ENCODE measurements at regions not wholly inside any gene's neighbourhood (a gene's known extent, or its start where the extent isn't known, plus 50 kb on each side); places are given as distances from the start of the nearest gene placed in this dataset.

DNA sequence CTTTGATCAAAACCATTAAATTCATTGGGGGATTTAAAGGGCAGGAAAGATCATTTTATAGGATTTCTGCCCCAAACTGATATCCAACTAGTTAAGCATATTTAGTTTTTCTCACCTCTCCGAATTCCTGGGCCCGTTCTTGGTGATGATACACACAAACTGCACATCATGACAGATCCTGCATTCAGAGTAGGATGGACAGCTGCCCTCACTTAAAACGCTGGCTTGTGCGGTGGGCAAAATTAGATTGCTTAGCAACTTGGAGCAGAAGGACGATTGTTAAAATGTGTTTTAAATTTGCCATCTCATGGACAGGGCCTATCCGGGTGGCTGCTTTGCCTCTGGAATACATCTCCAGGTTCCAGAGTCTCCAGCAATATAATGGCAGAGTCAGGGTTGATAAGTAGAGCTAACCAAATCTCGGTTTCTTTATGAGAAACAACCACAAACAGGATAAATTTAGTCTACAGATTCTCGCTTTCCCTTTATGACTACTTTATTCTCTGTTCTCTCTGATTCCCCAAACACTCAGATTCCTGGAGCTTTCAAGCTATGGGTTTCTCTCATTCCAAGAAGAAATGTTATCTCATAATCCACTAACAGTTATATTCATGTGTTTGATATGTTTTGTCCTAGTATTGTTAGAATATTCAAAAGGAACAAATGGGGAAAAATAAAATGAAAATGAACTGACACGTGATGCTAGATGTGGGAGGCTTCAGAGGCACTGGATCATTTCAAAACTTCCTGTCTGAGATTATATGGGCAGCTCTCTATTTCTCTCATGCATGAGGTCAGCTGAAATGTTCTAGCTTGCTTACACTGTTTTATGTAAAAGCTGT is 1014.1 kb upstream of the SEMA6D start:
- no peak overlapping the region for H3K27ac Mint-ChIP-seq
- peaks cover 4 to 5% of the 10 kb centered on the region in 2 experiments for H3K9me3 ChIP-seq (ENCODE audit: control insufficient read depth in 1 of 2, insufficient read depth in 1 of 2, low read length in 2 of 2)
- CTCF ChIA-PET: no interaction called here
- no peaks in the 10 kb centered on the region for H3K4me1 Mint-ChIP-seq (ENCODE audit: low read depth)
- no peak for DNase-seq
- H3K9me3 Mint-ChIP-seq: peaks cover 13% of the 10 kb centered on the region
- ATAC-seq (ENCODE audit: poor library complexity): no peak
- no peaks in the 10 kb centered on the region for H3K4me1 ChIP-seq (ENCODE audit: insufficient read depth, low read length)
- POLR2A ChIA-PET: no interaction called here
- no peaks in the 10 kb centered on the region for H3K27me3 ChIP-seq (ENCODE audit: control insufficient read depth in 1 of 2, insufficient read depth in 2 of 2, low read length in 2 of 2)
- no peak overlapping the region for H3K4me3 Mint-ChIP-seq
- H3K27me3 Mint-ChIP-seq: no peaks in the 10 kb centered on the region
- H3K4me3 ChIP-seq (ENCODE audit: low read length): no peak overlapping the region
- H3K27ac ChIP-seq (ENCODE audit: low read depth in 1 of 2, low read length in 2 of 2): no peak overlapping the region
- no peaks in the 10 kb centered on the region for H3K36me3 Mint-ChIP-seq (ENCODE audit: low read depth)
- intact Hi-C loops (cut with DNase I, micrococcal nuclease): no loop called here
- TF ChIP-seq, protein P1, sequence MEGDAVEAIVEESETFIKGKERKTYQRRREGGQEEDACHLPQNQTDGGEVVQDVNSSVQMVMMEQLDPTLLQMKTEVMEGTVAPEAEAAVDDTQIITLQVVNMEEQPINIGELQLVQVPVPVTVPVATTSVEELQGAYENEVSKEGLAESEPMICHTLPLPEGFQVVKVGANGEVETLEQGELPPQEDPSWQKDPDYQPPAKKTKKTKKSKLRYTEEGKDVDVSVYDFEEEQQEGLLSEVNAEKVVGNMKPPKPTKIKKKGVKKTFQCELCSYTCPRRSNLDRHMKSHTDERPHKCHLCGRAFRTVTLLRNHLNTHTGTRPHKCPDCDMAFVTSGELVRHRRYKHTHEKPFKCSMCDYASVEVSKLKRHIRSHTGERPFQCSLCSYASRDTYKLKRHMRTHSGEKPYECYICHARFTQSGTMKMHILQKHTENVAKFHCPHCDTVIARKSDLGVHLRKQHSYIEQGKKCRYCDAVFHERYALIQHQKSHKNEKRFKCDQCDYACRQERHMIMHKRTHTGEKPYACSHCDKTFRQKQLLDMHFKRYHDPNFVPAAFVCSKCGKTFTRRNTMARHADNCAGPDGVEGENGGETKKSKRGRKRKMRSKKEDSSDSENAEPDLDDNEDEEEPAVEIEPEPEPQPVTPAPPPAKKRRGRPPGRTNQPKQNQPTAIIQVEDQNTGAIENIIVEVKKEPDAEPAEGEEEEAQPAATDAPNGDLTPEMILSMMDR (IDR thresholded peaks at IDR 0.05): no peak
- H3K36me3 ChIP-seq (ENCODE audit: insufficient read depth, low read length): no peaks in the 10 kb centered on the region

DNA sequence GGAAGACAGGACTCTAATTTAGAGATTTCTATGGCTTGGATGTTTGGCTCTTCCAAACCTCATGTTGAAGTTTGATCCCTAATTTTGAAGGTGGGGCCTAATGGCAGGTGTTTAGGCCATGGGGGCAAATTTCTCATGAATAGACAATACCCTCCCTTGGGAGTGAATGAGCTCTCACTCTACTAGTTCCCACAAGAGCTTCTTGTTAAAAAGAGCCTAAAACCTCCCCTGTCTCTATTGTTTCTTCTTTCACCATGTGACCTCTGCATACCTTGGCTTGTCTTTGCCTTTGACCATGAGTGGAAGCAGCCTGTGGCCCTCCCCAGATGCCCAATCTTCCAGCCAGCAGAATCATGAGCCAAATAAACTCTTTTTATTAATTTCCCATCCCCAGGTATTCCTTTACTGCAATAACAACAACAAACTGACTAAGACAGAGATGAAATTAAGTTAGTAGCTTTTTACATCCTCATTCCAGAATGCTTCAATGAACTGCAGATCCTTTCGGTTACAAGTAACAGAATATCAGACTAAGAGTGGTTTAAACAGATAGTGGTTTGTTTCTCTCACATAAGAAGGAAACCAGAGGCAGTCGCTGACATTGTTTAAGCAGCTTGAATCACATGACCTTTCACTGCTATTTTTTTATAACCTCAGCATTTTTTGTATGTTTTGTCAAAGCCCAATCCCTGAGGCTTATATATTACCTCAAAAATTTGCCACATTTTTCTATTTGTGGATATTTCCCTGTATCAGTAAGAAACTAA is 1013.3 kb upstream of the SEMA6D start:
- H3K27me3 ChIP-seq (ENCODE audit: control insufficient read depth in 1 of 2, insufficient read depth in 2 of 2, low read length in 2 of 2): no peaks in the 10 kb centered on the region
- ATAC-seq (ENCODE audit: poor library complexity) (no peak), DNase-seq (no peak)
- no peaks in the 10 kb centered on the region for H3K36me3 Mint-ChIP-seq (ENCODE audit: low read depth)
- intact Hi-C loops (cut with DNase I, micrococcal nuclease): no loop called here
- peaks cover 4 to 5% of the 10 kb centered on the region in 2 experiments for H3K9me3 ChIP-seq (ENCODE audit: control insufficient read depth in 1 of 2, insufficient read depth in 1 of 2, low read length in 2 of 2)
- no peak overlapping the region for H3K4me3 ChIP-seq (ENCODE audit: low read length)
- no peak overlapping the region for H3K27ac ChIP-seq (ENCODE audit: low read depth in 1 of 2, low read length in 2 of 2)
- H3K4me3 Mint-ChIP-seq: no peak overlapping the region
- ChIA-PET POLR2A (no interaction called here), CTCF (no interaction called here)
- H3K9me3 Mint-ChIP-seq: peaks cover 13% of the 10 kb centered on the region
- H3K4me1 Mint-ChIP-seq (ENCODE audit: low read depth): no peaks in the 10 kb centered on the region
- no peak overlapping the region for H3K27ac Mint-ChIP-seq
- H3K4me1 ChIP-seq (ENCODE audit: insufficient read depth, low read length): no peaks in the 10 kb centered on the region
- TF ChIP-seq, protein P1 (IDR thresholded peaks at IDR 0.05): no peak
- H3K27me3 Mint-ChIP-seq: no peaks in the 10 kb centered on the region
- H3K36me3 ChIP-seq (ENCODE audit: insufficient read depth, low read length): no peaks in the 10 kb centered on the region

DNA sequence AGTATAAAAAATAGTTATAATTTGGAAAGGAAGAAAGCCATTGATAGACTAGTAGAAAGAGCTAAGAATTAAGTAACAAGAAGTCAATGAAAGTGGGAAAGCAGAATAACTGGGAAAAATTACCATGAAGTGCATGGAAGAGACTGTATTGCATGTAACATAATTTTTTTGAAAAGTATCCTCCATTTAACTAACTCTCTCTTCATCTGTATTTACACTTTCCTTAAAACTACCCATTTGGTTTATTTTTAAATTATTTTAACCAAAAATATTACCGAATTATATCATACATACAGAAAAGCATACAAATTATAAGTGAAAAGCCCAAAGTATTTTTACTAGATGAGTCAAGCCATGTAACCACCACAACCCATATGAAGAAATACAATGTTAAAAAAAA is 1009.9 kb upstream of the SEMA6D start:
- Mint-ChIP-seq H3K9me3 (peaks cover 5% of the 10 kb centered on the region), H3K4me3 (no peak overlapping the region), H3K27me3 (no peaks in the 10 kb centered on the region), H3K4me1 (ENCODE audit: low read depth) (no peaks in the 10 kb centered on the region), H3K36me3 (ENCODE audit: low read depth) (no peaks in the 10 kb centered on the region), H3K27ac (no peak overlapping the region)
- Histone ChIP-seq H3K4me3 (ENCODE audit: low read length) (no peak overlapping the region), H3K36me3 (ENCODE audit: insufficient read depth, low read length) (no peaks in the 10 kb centered on the region), H3K4me1 (ENCODE audit: insufficient read depth, low read length) (no peaks in the 10 kb centered on the region), H3K27me3 (ENCODE audit: control insufficient read depth in 1 of 2, insufficient read depth in 2 of 2, low read length in 2 of 2) (no peaks in the 10 kb centered on the region), H3K27ac (ENCODE audit: low read depth in 1 of 2, low read length in 2 of 2) (no peak overlapping the region), H3K9me3 (ENCODE audit: control insufficient read depth in 1 of 2, insufficient read depth in 1 of 2, low read length in 2 of 2) (peaks cover 5 to 8% of the 10 kb centered on the region in 2 experiments)
- intact Hi-C loops (cut with DNase I, micrococcal nuclease): no loop called here
- no peak for DNase-seq
- TF ChIP-seq, protein P1 (IDR thresholded peaks at IDR 0.05): no peak
- ATAC-seq (ENCODE audit: poor library complexity): no peak
- POLR2A ChIA-PET: no interaction called here
- CTCF ChIA-PET: no interaction called here

Measured in CD4-positive, alpha-beta T cell (primary cell).